ENCODE measurements at regions not wholly inside any gene's neighbourhood (a gene's known extent, or its start where the extent isn't known, plus 50 kb on each side); places are given as distances from the start of the nearest gene placed in this dataset.

- 52 to 61% methylated on average over 2 of the region's 2 CpGs for WGBS, 2 donors
- H3K4me3 ChIP-seq: no peak overlapping the region
- TF ChIP-seq EP300 (IDR thresholded peaks at IDR 0.05) (no peak), POLR2A (IDR thresholded peaks at IDR 0.05) (no peak), POLR2AphosphoS5 (IDR thresholded peaks at IDR 0.05) (no peak), CTCF (IDR thresholded peaks at IDR 0.05) (no peak)
Observed at GRCh38 chr18:41150316-41150715, 804.7 kb upstream of the PIK3C3 start.

GRCh38 chr18:41146301-41146700 lies 808.7 kb upstream of the PIK3C3 start:
- intact Hi-C loops (cut with DNase I): no loop called here
- TF ChIP-seq POLR2A (IDR thresholded peaks at IDR 0.05) (no peak), CTCF (IDR thresholded peaks at IDR 0.05) (no peak), POLR2AphosphoS5 (IDR thresholded peaks at IDR 0.05) (no peak)
- Histone ChIP-seq H3K4me1 (no peaks in the 10 kb centered on the region), H3K27ac (no peak overlapping the region), H3K9me3 (no peaks in the 10 kb centered on the region), H3K27me3 (no peaks in the 10 kb centered on the region), H3K4me3 (no peak overlapping the region), H3K36me3 (no peaks in the 10 kb centered on the region)
- WGBS, 2 donors: 51 to 82% methylated on average over 1 of the region's 1 CpG
- DNase-seq: no peak

More at GRCh38 chr18:41150316-41150715, 804.7 kb upstream of the PIK3C3 start:
- Histone ChIP-seq H3K9me3 (no peaks in the 10 kb centered on the region), H3K4me1 (peaks cover 0 to 4% (median 0%) of the 10 kb centered on the region in 4 donors), H3K27me3 (no peaks in the 10 kb centered on the region), H3K27ac (no peak overlapping the region), H3K36me3 (no peaks in the 10 kb centered on the region)
- intact Hi-C loops (cut with DNase I): no loop called here
- no peak for DNase-seq

- intact Hi-C loops (cut with DNase I): no loop called here
- TF ChIP-seq POLR2A (IDR thresholded peaks at IDR 0.05): no peak
- TF ChIP-seq CTCF (IDR thresholded peaks at IDR 0.05): no peak
- no peaks in the 10 kb centered on the region for H3K27me3 ChIP-seq
- no peak overlapping the region for H3K4me3 ChIP-seq
- H3K36me3 ChIP-seq: no peaks in the 10 kb centered on the region
- H3K9me3 ChIP-seq: no peaks in the 10 kb centered on the region
- DNase-seq: no peak
- no peaks in the 10 kb centered on the region for H3K4me1 ChIP-seq
- H3K27ac ChIP-seq: no peak overlapping the region
Observed at GRCh38 chr18:41145516-41145915, 809.5 kb upstream of the PIK3C3 start.

- Histone ChIP-seq H3K9me3 (no peaks in the 10 kb centered on the region), H3K27ac (no peak overlapping the region), H3K27me3 (no peaks in the 10 kb centered on the region), H3K36me3 (no peaks in the 10 kb centered on the region), H3K4me1 (no peaks in the 10 kb centered on the region), H3K4me3 (no peak overlapping the region)
- no peak for DNase-seq
- 87 to 89% methylated on average over 1 of the region's 1 CpG for WGBS, 2 donors
- TF ChIP-seq EP300 (IDR thresholded peaks at IDR 0.05) (no peak), POLR2A (IDR thresholded peaks at IDR 0.05) (no peak)
- intact Hi-C loops (cut with DNase I): no loop called here
Observed at GRCh38 chr18:41144441-41144840, 810.6 kb upstream of the PIK3C3 start.

GRCh38 chr18:41140506-41140905 lies 814.5 kb upstream of the PIK3C3 start:
- H3K4me1 ChIP-seq: no peaks in the 10 kb centered on the region
- TF ChIP-seq POLR2AphosphoS5 (IDR thresholded peaks at IDR 0.05): no peak
- no peak for TF ChIP-seq POLR2A (IDR thresholded peaks at IDR 0.05)
- no peak overlapping the region for H3K4me3 ChIP-seq
- H3K9me3 ChIP-seq: no peaks in the 10 kb centered on the region
- WGBS, 2 donors: 77 to 83% methylated on average over 3 of the region's 3 CpGs
- H3K27ac ChIP-seq: no peak overlapping the region
- DNase-seq: no peak
- no peaks in the 10 kb centered on the region for H3K27me3 ChIP-seq
- H3K36me3 ChIP-seq: no peaks in the 10 kb centered on the region
- intact Hi-C loops (cut with DNase I): no loop called here

GRCh38 chr18:41135146-41135545 lies 819.9 kb upstream of the PIK3C3 start:
- no peaks in the 10 kb centered on the region for H3K27me3 ChIP-seq
- no peaks in the 10 kb centered on the region for H3K4me1 ChIP-seq
- intact Hi-C loops (cut with DNase I): no loop called here
- no peak for TF ChIP-seq POLR2A (IDR thresholded peaks at IDR 0.05)
- no peak for TF ChIP-seq CTCF (IDR thresholded peaks at IDR 0.05)
- TF ChIP-seq EP300 (IDR thresholded peaks at IDR 0.05): no peak
- no peak for TF ChIP-seq POLR2AphosphoS5 (IDR thresholded peaks at IDR 0.05)
- DNase-seq: no peak
- 46 to 74% methylated on average over 1 of the region's 1 CpG for WGBS, 2 donors
- H3K27ac ChIP-seq: no peak overlapping the region
- no peaks in the 10 kb centered on the region for H3K36me3 ChIP-seq
- no peaks in the 10 kb centered on the region for H3K9me3 ChIP-seq
- H3K4me3 ChIP-seq: no peak overlapping the region

All from sigmoid colon (tissue), 6 donors.